HCEC 1CT (cell line): ENCODE measurements at regions not wholly inside any gene's neighbourhood (a gene's known extent, or its start where the extent isn't known, plus 50 kb on each side); places are given as distances from the start of the nearest gene placed in this dataset.
"Not testable (repeated sequence)": the region's sequence is repeated elsewhere in the genome, so short reads cannot be mapped to it uniquely, and the experiment has no call there.

Source experiments
- DNase-seq: peaks from one replicate; pipeline ENCODE4 v3.0.0-alpha.2; 2017

- no peak for DNase-seq
Observed at GRCh38 chr5:24145806-24146205, 499.0 kb downstream of the CDH10 start.

DNA sequence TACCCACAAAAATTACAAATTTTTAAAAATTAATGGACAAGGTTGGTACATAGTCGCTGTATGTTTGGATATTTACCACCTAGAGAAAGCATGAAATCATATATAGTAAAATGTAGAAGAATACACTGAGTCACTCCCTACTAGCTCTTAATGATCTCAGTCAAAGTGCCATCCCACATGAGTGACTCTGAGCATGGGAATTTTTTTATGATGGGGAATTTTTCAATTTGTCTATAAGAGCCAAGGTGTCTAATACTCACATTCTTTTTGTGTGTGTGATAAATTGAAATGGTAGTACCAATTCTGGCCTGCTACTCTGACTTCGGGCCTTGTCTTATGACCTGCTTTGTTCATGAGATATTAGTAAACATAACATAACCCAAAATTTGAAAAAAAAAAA, 483.2 kb downstream of the CDH10 start:
- no peak for DNase-seq

- DNase-seq, result no peak
Observed at GRCh38 chr5:24162343-24162742, 482.4 kb downstream of the CDH10 start.

DNA sequence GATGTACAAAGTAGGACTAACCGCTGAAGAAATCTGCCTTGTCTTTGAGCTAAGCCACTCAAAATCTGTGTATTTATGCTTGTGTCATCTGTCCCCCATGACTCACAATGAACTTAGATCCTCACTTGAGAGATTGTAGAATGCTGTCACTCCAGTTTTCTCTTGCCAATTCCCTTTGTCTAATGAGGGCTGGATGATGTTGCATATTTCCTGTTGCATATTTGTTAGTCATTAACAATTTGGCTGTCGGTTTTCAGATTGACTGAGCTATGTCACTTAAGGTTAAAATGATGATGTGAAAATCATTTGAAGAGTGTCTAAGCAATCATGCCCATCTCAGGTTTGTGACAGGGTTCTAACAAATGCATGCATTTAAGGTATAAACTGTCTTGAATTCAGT, 481.7 kb downstream of the CDH10 start:
- no peak for DNase-seq

DNA sequence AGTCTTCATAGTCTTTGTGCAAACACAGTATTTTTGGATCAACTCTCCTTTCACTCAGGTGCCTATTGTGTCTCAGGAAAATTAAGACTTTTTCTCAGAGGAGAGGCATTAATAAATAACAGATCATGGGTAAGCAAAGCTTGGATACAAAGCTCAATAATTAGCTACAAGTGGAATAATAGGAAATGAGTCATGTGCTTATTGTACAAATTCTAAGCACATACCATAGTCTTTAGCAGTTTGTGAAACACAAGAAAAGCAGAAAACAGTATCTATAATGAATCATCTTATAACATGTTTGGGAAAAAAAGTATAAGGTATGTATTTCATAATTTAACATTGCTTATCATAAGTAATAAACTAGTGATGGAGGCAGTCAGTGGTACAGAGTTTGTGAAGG, 477.0 kb downstream of the CDH10 start:
- DNase-seq, result no peak

DNA sequence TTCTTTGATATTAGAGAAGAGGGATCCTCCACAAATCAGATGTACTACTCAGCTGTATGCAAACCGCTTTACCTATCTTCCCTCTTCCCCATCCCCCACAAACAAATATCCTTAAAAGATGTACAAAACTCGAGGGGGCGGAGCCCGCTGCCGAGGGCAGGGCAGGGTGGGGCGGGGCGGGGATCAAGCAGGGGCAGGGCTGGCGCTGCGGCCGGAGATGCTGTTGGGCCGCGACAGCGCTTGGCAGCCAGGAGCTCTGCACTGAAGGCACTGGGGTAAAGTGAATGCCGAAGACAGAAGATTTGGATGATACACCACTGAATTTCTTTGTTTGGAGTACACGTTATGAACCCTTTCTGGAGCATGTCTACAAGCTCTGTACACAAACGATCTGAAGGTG, 474.8 kb downstream of the CDH10 start:
- no peak for DNase-seq

- not testable (repeated sequence) for DNase-seq
Observed at GRCh38 chr5:24170930-24171329, 473.8 kb downstream of the CDH10 start.

- DNase-seq, result no peak
Observed at GRCh38 chr5:24177821-24178220, 467.0 kb downstream of the CDH10 start.

- DNase-seq, result no peak
Observed at GRCh38 chr5:24183981-24184380, 460.8 kb downstream of the CDH10 start.

DNA sequence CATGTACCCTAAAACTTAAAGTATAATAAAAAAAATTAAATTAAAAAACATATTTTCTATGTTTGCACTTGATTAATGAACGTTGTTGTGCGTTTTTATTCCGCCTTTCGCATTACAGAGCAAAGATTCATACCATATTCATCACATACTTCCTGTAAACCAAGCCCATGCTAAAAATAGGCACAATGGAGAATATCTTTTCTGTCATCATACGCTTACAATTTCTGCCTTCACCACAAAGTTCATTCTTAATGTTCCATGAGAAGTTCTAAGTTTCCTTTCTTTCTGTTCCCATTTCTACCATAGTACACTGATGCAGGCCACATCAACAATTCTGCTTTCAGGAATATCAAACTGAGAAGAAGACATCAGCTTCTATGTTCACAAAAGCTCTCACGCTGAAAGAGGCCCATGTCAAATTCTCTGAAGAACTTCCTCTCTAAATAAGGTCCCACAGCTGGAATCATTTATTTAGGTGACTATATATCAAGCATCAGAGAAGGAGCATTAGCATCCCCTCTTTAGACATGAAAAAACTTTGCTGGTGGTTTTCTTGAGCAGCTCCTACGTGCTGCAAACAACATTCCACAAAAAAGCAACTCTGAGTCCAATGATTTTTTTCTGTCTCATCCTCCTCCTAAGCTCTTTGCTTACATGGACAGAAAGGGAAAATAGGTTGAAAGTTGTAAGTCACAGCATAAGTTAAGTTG, 456.4 kb downstream of the CDH10 start:
- no peak for DNase-seq

GRCh38 chr5:24196789-24197188, 448.0 kb downstream of the CDH10 start:
- no peak for DNase-seq

DNA sequence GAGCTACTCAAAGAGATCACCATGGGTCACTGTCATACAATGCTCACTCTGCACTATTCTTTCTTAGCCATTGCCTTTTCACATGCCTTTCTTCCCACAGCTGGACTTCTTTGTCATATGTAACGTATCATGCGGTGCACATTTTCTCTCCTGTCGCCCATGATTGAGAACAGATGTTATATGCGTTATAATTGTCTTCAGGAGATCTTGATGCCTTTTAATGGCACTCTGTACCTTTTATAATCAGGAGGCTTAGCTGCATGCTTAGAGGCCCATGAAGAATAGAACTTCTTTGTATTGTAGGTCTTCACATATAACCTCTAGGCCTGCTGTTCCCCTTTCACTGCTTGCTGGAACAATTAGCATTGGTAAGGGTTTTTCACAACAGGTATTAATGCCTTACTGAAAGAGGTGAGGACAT, 436.1 kb downstream of the CDH10 start:
- DNase-seq, result no peak

DNA sequence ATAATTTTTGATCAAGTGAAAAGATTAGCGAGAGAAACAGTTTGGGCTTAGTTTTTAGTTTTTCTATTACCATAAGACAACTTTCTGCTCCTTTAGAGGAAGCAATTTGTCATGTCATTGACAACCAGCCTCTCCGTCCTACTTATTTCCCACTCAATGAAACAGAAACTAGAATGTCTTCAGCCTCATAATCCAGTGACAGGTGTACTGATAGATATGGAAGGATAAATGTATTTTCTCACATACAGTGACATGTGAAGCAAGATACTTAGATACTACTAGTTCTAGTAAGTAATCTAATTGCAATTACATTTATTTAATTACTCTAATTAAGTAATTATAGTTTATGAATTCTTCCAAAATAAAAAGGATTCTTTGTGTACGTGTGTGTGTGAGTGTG, 429.7 kb downstream of the CDH10 start:
- DNase-seq, result no peak

GRCh38 chr5:24222876-24223275, 421.9 kb downstream of the CDH10 start:
- DNase-seq, result no peak

GRCh38 chr5:24225051-24225450, 419.7 kb downstream of the CDH10 start:
- no peak for DNase-seq

DNA sequence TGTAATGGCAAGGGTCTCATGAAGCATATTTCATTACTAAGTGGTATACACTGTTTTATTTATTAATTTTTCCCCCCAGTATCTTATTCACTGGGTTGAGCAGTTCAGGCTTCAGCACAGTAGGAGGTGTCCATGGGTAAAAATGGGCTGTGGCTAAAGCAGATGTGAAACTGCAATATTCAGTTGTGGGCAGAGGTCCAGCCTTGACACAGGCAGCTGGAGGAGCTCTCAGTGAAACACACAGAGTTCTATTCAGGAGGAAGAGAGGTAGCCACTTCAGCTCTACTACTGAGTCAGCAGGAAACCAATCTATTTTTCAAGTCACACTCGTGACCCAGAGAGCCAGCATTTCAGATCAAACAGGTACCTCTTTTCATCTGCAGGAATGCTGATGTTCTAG, 418.3 kb downstream of the CDH10 start:
- DNase-seq, result no peak

- DNase-seq, result not testable (repeated sequence)
Observed at GRCh38 chr5:24227881-24228280, 416.9 kb downstream of the CDH10 start.

DNA sequence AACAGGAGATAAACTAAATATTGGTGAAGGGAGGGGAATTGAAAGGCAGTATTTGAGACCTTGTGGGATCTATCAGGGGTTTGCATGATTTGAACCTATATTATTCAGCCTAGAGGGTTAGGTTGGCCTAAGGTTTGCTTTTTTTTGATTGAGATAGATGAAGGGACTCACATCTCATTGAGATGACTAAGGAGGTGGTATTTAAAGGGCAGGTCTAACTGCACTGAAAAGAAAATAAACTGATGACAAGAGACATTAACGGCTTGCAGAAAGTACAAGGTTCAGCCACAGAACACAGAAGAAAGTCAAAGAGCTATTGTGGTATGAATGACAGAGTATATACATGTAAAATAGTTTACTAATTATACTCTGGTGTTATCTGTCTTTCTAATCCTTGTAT, 412.7 kb downstream of the CDH10 start:
- DNase-seq, result no peak

- DNase-seq, result no peak
Observed at GRCh38 chr5:24232929-24233498, 411.8 kb downstream of the CDH10 start.

GRCh38 chr5:24235946-24236345, 408.8 kb downstream of the CDH10 start:
- no peak for DNase-seq

- no peak for DNase-seq
Observed at GRCh38 chr5:24245821-24246220, 399.0 kb downstream of the CDH10 start.

GRCh38 chr5:24264547-24264946, 380.2 kb downstream of the CDH10 start:
- DNase-seq, result no peak

DNA sequence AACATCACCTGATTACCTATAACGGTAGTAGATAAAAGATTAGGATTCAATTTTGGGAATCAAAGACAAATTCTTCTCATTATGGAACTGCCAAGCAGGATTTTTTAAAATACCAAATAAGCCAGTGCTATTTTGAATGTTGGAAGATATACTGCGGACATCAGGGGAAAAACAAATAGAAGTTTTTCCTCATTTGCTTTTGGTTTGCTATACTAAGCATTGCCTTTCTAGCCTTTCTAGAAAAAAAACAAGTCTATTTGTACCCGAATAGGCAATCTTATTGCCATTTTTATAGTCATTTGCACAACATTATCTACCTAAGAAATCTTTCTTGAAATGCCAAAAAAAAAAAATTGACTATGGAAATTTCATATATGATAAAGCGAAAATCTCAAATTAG, 379.5 kb downstream of the CDH10 start:
- no peak for DNase-seq

- DNase-seq, result no peak
Observed at GRCh38 chr5:24268482-24269056, 376.2 kb downstream of the CDH10 start.

GRCh38 chr5:24271702-24272118, 373.1 kb downstream of the CDH10 start:
- not testable (repeated sequence) for DNase-seq
